Activated CD8-positive, alpha-beta memory T cell treated with anti-CD3 and anti-CD28 coated beads for 36 hours (primary cell): ENCODE measurements at regions not wholly inside any gene's neighbourhood (a gene's known extent, or its start where the extent isn't known, plus 50 kb on each side); places are given as distances from the start of the nearest gene placed in this dataset.

Source experiments
- CTCF ChIA-PET: fragments of 350-600 bp; sonication (Branson Sonifier 250); formaldehyde crosslinking; loops from one replicate; lab custom pipeline; 2021; ENCODE audit warnings: antibody characterized with exemption; lab: Charles Lee
- POLR2A ChIA-PET: fragments of 350-600 bp; sonication (Branson Sonifier 250); formaldehyde crosslinking; loops from one replicate; lab custom pipeline; 2021; ENCODE audit warnings: antibody characterized with exemption; lab: Charles Lee

- ChIA-PET POLR2A (no interaction called here), CTCF (no interaction called here)
Measured at GRCh38 chr16:79870016-79870886, 269.7 kb upstream of the MAF start.

- ChIA-PET CTCF (no interaction called here), POLR2A (no interaction called here)
Measured at GRCh38 chr16:79869304-79870015, 268.9 kb upstream of the MAF start.

GRCh38 chr16:79868841-79869240 lies 268.3 kb upstream of the MAF start:
- POLR2A ChIA-PET, result no interaction called here
- CTCF ChIA-PET, result no interaction called here

- ChIA-PET CTCF (no interaction called here), POLR2A (no interaction called here)
Measured at GRCh38 chr16:79867425-79867997, 267.0 kb upstream of the MAF start.

- POLR2A ChIA-PET, result no interaction called here
- CTCF ChIA-PET, result no interaction called here
Measured at GRCh38 chr16:79865918-79866317, 265.4 kb upstream of the MAF start.

- POLR2A ChIA-PET, result no interaction called here
Measured at GRCh38 chr16:79864781-79865391, 264.3 kb upstream of the MAF start.

GRCh38 chr16:79864032-79864780 lies 263.7 kb upstream of the MAF start:
- ChIA-PET POLR2A (no interaction called here), CTCF (no interaction called here)

More at GRCh38 chr16:79864781-79865391, 264.3 kb upstream of the MAF start:
- CTCF ChIA-PET, result no interaction called here

GRCh38 chr16:79863128-79864031 lies 262.8 kb upstream of the MAF start:
- CTCF ChIA-PET, result no interaction called here
- POLR2A ChIA-PET, result no interaction called here

- POLR2A ChIA-PET, result no interaction called here
Measured at GRCh38 chr16:79862601-79863000, 262.1 kb upstream of the MAF start.

GRCh38 chr16:79856581-79856980 lies 256.0 kb upstream of the MAF start:
- ChIA-PET POLR2A (no interaction called here), CTCF (no interaction called here)

More at GRCh38 chr16:79862601-79863000, 262.1 kb upstream of the MAF start:
- CTCF ChIA-PET, result no interaction called here

GRCh38 chr16:79850348-79850747 lies 249.8 kb upstream of the MAF start:
- CTCF ChIA-PET, result no interaction called here
- POLR2A ChIA-PET, result no interaction called here

- ChIA-PET POLR2A (no interaction called here), CTCF (no interaction called here)
Measured at GRCh38 chr16:79849119-79849518, 248.6 kb upstream of the MAF start.

GRCh38 chr16:79848719-79849118 lies 248.2 kb upstream of the MAF start:
- CTCF ChIA-PET, result no interaction called here
- POLR2A ChIA-PET, result no interaction called here

GRCh38 chr16:79847569-79847968 lies 247.0 kb upstream of the MAF start:
- CTCF ChIA-PET, result no interaction called here
- POLR2A ChIA-PET, result no interaction called here

- CTCF ChIA-PET, result no interaction called here
- POLR2A ChIA-PET, result no interaction called here
Measured at GRCh38 chr16:79847101-79847500, 246.6 kb upstream of the MAF start.

- POLR2A ChIA-PET, result interaction anchor here (0.5 to 0.6 kb wide), 2 partner anchors 418 to 1313 kb away, joined by 3 to 4 read pairs; no protein-coding TSS in a partner anchor
- CTCF ChIA-PET, result no interaction called here
Measured at GRCh38 chr16:79845734-79846135, 245.2 kb upstream of the MAF start.

- POLR2A ChIA-PET, result interaction anchor here (0.5 to 0.6 kb wide), 2 partner anchors 419 to 1312 kb away, joined by 3 to 4 read pairs; no protein-coding TSS in a partner anchor
- CTCF ChIA-PET, result no interaction called here
Measured at GRCh38 chr16:79845033-79845733, 244.6 kb upstream of the MAF start.

GRCh38 chr16:79844603-79845002 lies 244.1 kb upstream of the MAF start:
- POLR2A ChIA-PET, result no interaction called here

More at GRCh38 chr16:79844603-79845002, 244.1 kb upstream of the MAF start:
- CTCF ChIA-PET, result no interaction called here
